Loucy (cell line): ENCODE measurements at regions not wholly inside any gene's neighbourhood (a gene's known extent, or its start where the extent isn't known, plus 50 kb on each side); places are given as distances from the start of the nearest gene placed in this dataset.

Experiments
- H2AFZ ChIP-seq: fragments of 200-600 bp; sonication (generic); 2 replicates; pipeline ENCODE4 v1.6.0; 2016; ENCODE audit warnings: antibody characterized with exemption, mild to moderate bottlenecking, low read length, moderate library complexity
- H3F3A ChIP-seq: fragments of 200-600 bp; 2 replicates; pipeline ENCODE4 v1.6.0; 2016; ENCODE audit warnings: antibody characterized with exemption, low read depth, mild to moderate bottlenecking
- H3K27me3 ChIP-seq: fragments of 200-600 bp; sonication (generic); 2 replicates; pipeline ENCODE4 v1.6.1; 2014; ENCODE audit warnings: low read length, mild to moderate bottlenecking; ENCODE audit not compliant: insufficient read depth, poor library complexity, severe bottlenecking
- H3K36me3 ChIP-seq: fragments of 200-600 bp; sonication (generic); 2 replicates; pipeline ENCODE4 v1.6.1; 2016; ENCODE audit warnings: low read length; ENCODE audit not compliant: insufficient read depth
- H3K4me1 ChIP-seq: fragments of 200-600 bp; sonication (generic); 2 replicates; pipeline ENCODE4 v1.5.1; 2014; ENCODE audit warnings: low read length, mild to moderate bottlenecking; ENCODE audit not compliant: insufficient read depth, poor library complexity, severe bottlenecking
- H3K4me2 ChIP-seq: fragments of 200-600 bp; sonication (generic); 2 replicates; pipeline ENCODE4 v1.6.0; 2014; ENCODE audit warnings: antibody characterized with exemption, low read length, low read depth, mild to moderate bottlenecking; ENCODE audit not compliant: poor library complexity, severe bottlenecking
- H3K4me3 ChIP-seq: fragments of 200-600 bp; sonication (generic); 2 replicates; pipeline ENCODE4 v1.5.1; 2014; ENCODE audit warnings: low read length, mild to moderate bottlenecking, mixed read lengths; ENCODE audit not compliant: poor library complexity, severe bottlenecking
- H3K79me2 ChIP-seq: fragments of 200-600 bp; sonication (generic); 2 replicates; pipeline ENCODE4 v1.6.1; 2014; ENCODE audit warnings: low read length; ENCODE audit not compliant: insufficient read depth
- H3K9ac ChIP-seq: fragments of 200-600 bp; sonication (generic); 2 replicates; pipeline ENCODE4 v1.6.0; 2014; ENCODE audit warnings: mild to moderate bottlenecking, low read depth, low read length, moderate library complexity; ENCODE audit not compliant: poor library complexity, severe bottlenecking
- H3K9me2 ChIP-seq: fragments of 200-600 bp; sonication (generic); replicated peaks from 2 replicates; pipeline ENCODE4 v1.6.1; 2016; ENCODE audit warnings: low read depth, low read length, mixed read lengths
- H3K9me3 ChIP-seq: fragments of 200-600 bp; sonication (generic); 2 replicates; pipeline ENCODE4 v1.6.1; 2014; ENCODE audit warnings: mild to moderate bottlenecking, antibody characterized with exemption, low read length, low read depth; ENCODE audit not compliant: insufficient read depth
- H4K20me1 ChIP-seq: fragments of 200-600 bp; sonication (generic); 2 replicates; pipeline ENCODE4 v1.6.0; 2014; ENCODE audit warnings: antibody characterized with exemption, low read length, mild to moderate bottlenecking; ENCODE audit not compliant: insufficient read depth, poor library complexity, severe bottlenecking
- EZH2phosphoT487 ChIP-seq: fragments of 200-600 bp; IDR thresholded peaks from 2 replicates; pipeline ENCODE4 v1.6.1; 2018; ENCODE audit warnings: antibody characterized with exemption, mild to moderate bottlenecking, moderate library complexity, borderline replicate concordance
- TF ChIP-seq, protein P1 (sequence below): fragments of 200-600 bp; sonication (generic); conservative IDR thresholded peaks from 2 replicates; pipeline ENCODE4 v1.5.1; 2014; ENCODE audit warnings: mild to moderate bottlenecking, antibody characterized with exemption, low read length

DNA sequence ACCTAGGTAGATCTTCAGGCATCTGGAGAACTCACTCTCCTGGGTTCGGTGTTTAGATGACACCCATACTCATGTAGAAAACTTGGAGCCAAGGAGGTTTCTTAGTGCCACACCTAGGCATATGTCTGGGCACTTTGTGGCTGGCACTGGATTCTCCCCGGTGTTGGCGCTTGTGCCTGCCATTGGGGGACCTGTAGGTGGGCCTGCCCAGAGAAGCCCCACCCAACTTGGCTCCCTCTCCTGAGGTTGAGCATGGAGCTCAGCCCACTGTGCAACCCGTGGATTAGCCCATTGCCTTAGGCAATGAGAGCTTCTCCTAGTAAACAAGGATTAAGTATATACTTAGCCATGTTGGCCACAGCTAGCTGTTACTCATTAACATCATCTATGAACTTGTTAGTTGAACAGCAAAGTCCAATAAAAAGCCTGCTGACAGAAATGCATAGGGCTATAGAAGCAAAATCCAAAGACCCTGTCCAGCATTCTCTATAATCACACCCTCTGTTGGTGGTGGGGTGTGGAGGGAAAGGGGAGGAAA lies 335.5 kb upstream of the CHORDC1 start:
- Histone ChIP-seq H3K79me2 (no peaks in the 10 kb centered on the region), H3K9ac (no peak overlapping the region), H3K9me2 (no peaks in the 10 kb centered on the region), H3K4me3 (no peak overlapping the region), H3K9me3 (no peaks in the 10 kb centered on the region), H2AFZ (no peak overlapping the region), H4K20me1 (no peaks in the 10 kb centered on the region), H3K4me2 (no peak overlapping the region), H3K4me1 (no peaks in the 10 kb centered on the region), H3F3A (no peaks in the 10 kb centered on the region), H3K27me3 (no peaks in the 10 kb centered on the region), H3K36me3 (no peaks in the 10 kb centered on the region)
- TF ChIP-seq EZH2phosphoT487, result no peak
- TF ChIP-seq, protein P1, sequence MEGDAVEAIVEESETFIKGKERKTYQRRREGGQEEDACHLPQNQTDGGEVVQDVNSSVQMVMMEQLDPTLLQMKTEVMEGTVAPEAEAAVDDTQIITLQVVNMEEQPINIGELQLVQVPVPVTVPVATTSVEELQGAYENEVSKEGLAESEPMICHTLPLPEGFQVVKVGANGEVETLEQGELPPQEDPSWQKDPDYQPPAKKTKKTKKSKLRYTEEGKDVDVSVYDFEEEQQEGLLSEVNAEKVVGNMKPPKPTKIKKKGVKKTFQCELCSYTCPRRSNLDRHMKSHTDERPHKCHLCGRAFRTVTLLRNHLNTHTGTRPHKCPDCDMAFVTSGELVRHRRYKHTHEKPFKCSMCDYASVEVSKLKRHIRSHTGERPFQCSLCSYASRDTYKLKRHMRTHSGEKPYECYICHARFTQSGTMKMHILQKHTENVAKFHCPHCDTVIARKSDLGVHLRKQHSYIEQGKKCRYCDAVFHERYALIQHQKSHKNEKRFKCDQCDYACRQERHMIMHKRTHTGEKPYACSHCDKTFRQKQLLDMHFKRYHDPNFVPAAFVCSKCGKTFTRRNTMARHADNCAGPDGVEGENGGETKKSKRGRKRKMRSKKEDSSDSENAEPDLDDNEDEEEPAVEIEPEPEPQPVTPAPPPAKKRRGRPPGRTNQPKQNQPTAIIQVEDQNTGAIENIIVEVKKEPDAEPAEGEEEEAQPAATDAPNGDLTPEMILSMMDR, result no peak

DNA sequence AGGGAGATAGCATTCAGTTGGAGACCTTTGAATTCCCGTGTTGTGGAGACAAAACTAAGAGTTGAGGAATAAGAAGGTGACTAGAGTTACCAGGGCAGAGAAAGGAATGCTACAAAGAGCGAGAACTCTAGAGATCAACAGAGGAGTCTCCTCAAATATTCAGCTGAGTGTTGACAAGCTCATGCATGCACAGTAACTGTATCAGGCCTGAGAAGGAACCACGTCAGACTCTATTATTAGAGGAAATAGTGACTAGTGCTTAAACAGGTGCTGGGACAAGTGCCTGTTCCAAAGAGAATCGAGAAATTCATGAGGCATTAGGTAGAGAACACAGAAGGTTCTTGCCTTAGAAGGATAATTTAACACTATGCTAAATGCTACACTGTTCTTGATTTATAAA lies 333.8 kb upstream of the CHORDC1 start:
- Histone ChIP-seq H4K20me1 (no peaks in the 10 kb centered on the region), H3K4me1 (no peaks in the 10 kb centered on the region), H3K4me2 (no peak overlapping the region), H2AFZ (no peak overlapping the region), H3K27me3 (no peaks in the 10 kb centered on the region), H3K36me3 (no peaks in the 10 kb centered on the region), H3K79me2 (no peaks in the 10 kb centered on the region), H3K9ac (no peak overlapping the region), H3K9me2 (no peaks in the 10 kb centered on the region), H3K9me3 (no peaks in the 10 kb centered on the region), H3F3A (no peaks in the 10 kb centered on the region), H3K4me3 (no peak overlapping the region)
- no peak for TF ChIP-seq EZH2phosphoT487
- TF ChIP-seq, protein P1, result no peak

DNA sequence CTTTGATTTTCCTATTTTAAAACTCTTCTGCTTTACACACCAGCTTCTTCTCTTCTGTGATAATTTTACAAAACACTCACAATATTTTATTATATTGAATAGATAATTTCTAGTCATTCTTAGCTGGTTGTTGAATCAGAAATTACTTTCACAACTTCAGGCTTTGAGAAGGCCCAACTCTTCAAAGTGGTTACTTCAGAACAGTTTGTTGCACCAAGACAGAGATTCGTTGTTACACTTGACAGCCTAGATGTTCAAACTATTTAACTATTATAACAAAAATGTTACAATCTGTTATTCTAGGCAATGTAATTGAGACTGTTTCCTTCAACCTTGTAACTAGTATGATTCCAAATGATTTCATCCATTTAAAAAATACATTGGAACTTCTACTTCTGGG lies 333.2 kb upstream of the CHORDC1 start:
- no peaks in the 10 kb centered on the region for H3F3A ChIP-seq
- no peak overlapping the region for H3K4me3 ChIP-seq
- no peak overlapping the region for H2AFZ ChIP-seq
- no peaks in the 10 kb centered on the region for H3K4me1 ChIP-seq
- no peaks in the 10 kb centered on the region for H3K36me3 ChIP-seq
- no peaks in the 10 kb centered on the region for H3K27me3 ChIP-seq
- TF ChIP-seq, protein P1, result no peak
- TF ChIP-seq EZH2phosphoT487, result no peak
- H3K9me3 ChIP-seq, result no peaks in the 10 kb centered on the region
- no peak overlapping the region for H3K9ac ChIP-seq
- H4K20me1 ChIP-seq, result no peaks in the 10 kb centered on the region
- H3K9me2 ChIP-seq, result no peaks in the 10 kb centered on the region
- H3K4me2 ChIP-seq, result no peak overlapping the region
- no peaks in the 10 kb centered on the region for H3K79me2 ChIP-seq
